ENCODE measurements at regions not wholly inside any gene's neighbourhood (a gene's known extent, or its start where the extent isn't known, plus 50 kb on each side); places are given as distances from the start of the nearest gene placed in this dataset.
"Not testable (repeated sequence)": the region's sequence is repeated elsewhere in the genome, so short reads cannot be mapped to it uniquely, and the experiment has no call there.

- no peak for TF ChIP-seq CTCF (IDR thresholded peaks at IDR 0.05)
- H3K9me3 Mint-ChIP-seq (ENCODE audit: low read depth) = no peaks in the 10 kb centered on the region
- H3K36me3 Mint-ChIP-seq (ENCODE audit: low read depth) = no peaks in the 10 kb centered on the region
- H3K27me3 Mint-ChIP-seq (ENCODE audit: low read depth) = no peaks in the 10 kb centered on the region
- H3K4me3 Mint-ChIP-seq (ENCODE audit: unreplicated experiment) = no peak overlapping the region
- no peak overlapping the region for H3K27ac Mint-ChIP-seq (ENCODE audit: unreplicated experiment)
- DNase-seq (ENCODE audit: low spot score) = no peak
- no peaks in the 10 kb centered on the region for H3K4me1 Mint-ChIP-seq (ENCODE audit: low read depth)
These were observed 149.7 kb upstream of the SYNPR start for GRCh38 chr3:63128380-63128779.

- TF ChIP-seq CTCF (IDR thresholded peaks at IDR 0.05) = no peak
- Mint-ChIP-seq H3K27me3 (ENCODE audit: low read depth) (no peaks in the 10 kb centered on the region), H3K4me3 (ENCODE audit: unreplicated experiment) (no peak overlapping the region), H3K4me1 (ENCODE audit: low read depth) (no peaks in the 10 kb centered on the region), H3K9me3 (ENCODE audit: low read depth) (no peaks in the 10 kb centered on the region), H3K27ac (ENCODE audit: unreplicated experiment) (no peak overlapping the region), H3K36me3 (ENCODE audit: low read depth) (no peaks in the 10 kb centered on the region)
- no peak for DNase-seq (ENCODE audit: low spot score)
These were observed 147.5 kb upstream of the SYNPR start for GRCh38 chr3:63130625-63131024.

GRCh38 chr3:63132461-63133250, 145.5 kb upstream of the SYNPR start:
- no peak overlapping the region for H3K27ac Mint-ChIP-seq (ENCODE audit: unreplicated experiment)
- peaks cover 5% of the 10 kb centered on the region for H3K9me3 Mint-ChIP-seq (ENCODE audit: low read depth)
- no peak for DNase-seq (ENCODE audit: low spot score)
- no peak overlapping the region for H3K4me3 Mint-ChIP-seq (ENCODE audit: unreplicated experiment)
- no peaks in the 10 kb centered on the region for H3K4me1 Mint-ChIP-seq (ENCODE audit: low read depth)
- no peak for TF ChIP-seq CTCF (IDR thresholded peaks at IDR 0.05)
- no peaks in the 10 kb centered on the region for H3K36me3 Mint-ChIP-seq (ENCODE audit: low read depth)
- H3K27me3 Mint-ChIP-seq (ENCODE audit: low read depth) = no peaks in the 10 kb centered on the region

- H3K36me3 Mint-ChIP-seq (ENCODE audit: low read depth) = no peaks in the 10 kb centered on the region
- no peak overlapping the region for H3K27ac Mint-ChIP-seq (ENCODE audit: unreplicated experiment)
- H3K4me3 Mint-ChIP-seq (ENCODE audit: unreplicated experiment) = no peak overlapping the region
- H3K4me1 Mint-ChIP-seq (ENCODE audit: low read depth) = no peaks in the 10 kb centered on the region
- H3K9me3 Mint-ChIP-seq (ENCODE audit: low read depth) = peaks cover 8% of the 10 kb centered on the region
- H3K27me3 Mint-ChIP-seq (ENCODE audit: low read depth) = no peaks in the 10 kb centered on the region
- DNase-seq (ENCODE audit: low spot score) = no peak
- TF ChIP-seq CTCF (IDR thresholded peaks at IDR 0.05) = no peak
These were observed 142.7 kb upstream of the SYNPR start for GRCh38 chr3:63135367-63135766.

- H3K9me3 Mint-ChIP-seq (ENCODE audit: low read depth); H3K36me3 Mint-ChIP-seq (ENCODE audit: low read depth); DNase-seq (ENCODE audit: low spot score); H3K27me3 Mint-ChIP-seq (ENCODE audit: low read depth); H3K4me3 Mint-ChIP-seq (ENCODE audit: unreplicated experiment); H3K27ac Mint-ChIP-seq (ENCODE audit: unreplicated experiment); H3K4me1 Mint-ChIP-seq (ENCODE audit: low read depth): not testable (repeated sequence)
These were observed 141.9 kb upstream of the SYNPR start for GRCh38 chr3:63136249-63136648.

- Mint-ChIP-seq H3K4me1 (ENCODE audit: low read depth) (no peaks in the 10 kb centered on the region), H3K36me3 (ENCODE audit: low read depth) (no peaks in the 10 kb centered on the region), H3K27ac (ENCODE audit: unreplicated experiment) (no peak overlapping the region), H3K9me3 (ENCODE audit: low read depth) (peaks cover 6% of the 10 kb centered on the region), H3K4me3 (ENCODE audit: unreplicated experiment) (no peak overlapping the region), H3K27me3 (ENCODE audit: low read depth) (peaks cover 8% of the 10 kb centered on the region)
- TF ChIP-seq CTCF (IDR thresholded peaks at IDR 0.05) = no peak
- no peak for DNase-seq (ENCODE audit: low spot score)
These were observed 135.4 kb upstream of the SYNPR start for GRCh38 chr3:63142681-63143080.
